ENCODE measurements at regions not wholly inside any gene's neighbourhood (a gene's known extent, or its start where the extent isn't known, plus 50 kb on each side); places are given as distances from the start of the nearest gene placed in this dataset.
"Not testable (repeated sequence)": the region's sequence is repeated elsewhere in the genome, so short reads cannot be mapped to it uniquely, and the experiment has no call there.

GRCh38 chr1:22331618-22332423 is 119.8 kb upstream of the ZBTB40 start:
- DNase-seq: no peak

DNA sequence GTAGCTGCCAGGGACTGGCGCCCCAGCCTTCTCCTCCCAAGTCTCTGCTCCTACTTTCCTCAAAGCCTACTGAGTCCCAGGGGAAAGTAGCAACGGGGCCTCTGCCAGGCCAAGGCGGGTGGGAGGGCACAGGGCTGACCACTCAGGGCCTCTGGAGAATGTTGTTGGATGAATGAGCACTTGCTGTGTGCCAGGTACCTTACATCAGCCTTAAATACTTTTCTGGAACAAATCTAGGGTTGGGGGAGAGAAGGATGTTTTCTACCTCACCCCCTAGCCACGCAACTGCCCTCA is 119.3 kb upstream of the ZBTB40 start:
- no peak for DNase-seq

GRCh38 chr1:22332795-22333499 is 118.7 kb upstream of the ZBTB40 start:
- no peak for DNase-seq

- DNase-seq: no peak
Observed at GRCh38 chr1:22333516-22334121, 118.0 kb upstream of the ZBTB40 start.

DNA sequence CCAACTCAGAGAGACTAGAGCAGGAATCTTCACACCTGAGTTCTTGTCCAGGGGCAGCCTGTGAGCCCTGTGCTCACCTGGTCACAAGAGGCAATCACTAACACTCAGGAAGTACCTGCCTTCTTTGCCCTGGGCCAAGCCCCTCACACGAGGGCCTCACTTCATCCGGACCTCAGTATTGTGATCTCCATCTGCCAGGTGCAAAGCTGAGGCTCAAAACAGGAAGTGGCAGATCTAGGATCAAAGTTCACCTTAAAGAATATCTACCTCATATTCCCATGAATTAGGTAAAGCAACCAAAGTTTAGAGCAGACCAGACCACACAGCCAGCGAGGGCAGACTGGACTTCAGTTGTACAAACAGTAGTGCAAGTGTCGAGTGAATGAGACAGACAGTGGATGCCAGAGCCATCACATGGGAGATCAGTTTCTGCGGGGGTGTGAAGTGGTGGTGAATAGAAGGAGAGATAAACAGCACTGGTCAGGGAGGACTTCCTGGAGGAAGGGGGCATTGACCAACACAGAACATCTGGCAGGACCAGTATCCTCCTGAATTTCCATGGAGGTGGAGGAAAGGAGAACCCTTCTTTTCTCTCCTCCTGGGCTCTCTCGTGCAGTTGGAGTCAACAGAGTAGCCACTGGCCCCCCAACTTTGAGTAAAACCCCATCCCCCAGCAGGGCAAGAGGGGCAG is 116.6 kb upstream of the ZBTB40 start:
- DNase-seq: no peak

- DNase-seq: not testable (repeated sequence)
Observed at GRCh38 chr1:22336274-22336673, 115.4 kb upstream of the ZBTB40 start.

- not testable (repeated sequence) for DNase-seq
Observed at GRCh38 chr1:22336696-22337545, 114.7 kb upstream of the ZBTB40 start.

- DNase-seq: no peak
Observed at GRCh38 chr1:22338071-22338765, 113.4 kb upstream of the ZBTB40 start.

DNA sequence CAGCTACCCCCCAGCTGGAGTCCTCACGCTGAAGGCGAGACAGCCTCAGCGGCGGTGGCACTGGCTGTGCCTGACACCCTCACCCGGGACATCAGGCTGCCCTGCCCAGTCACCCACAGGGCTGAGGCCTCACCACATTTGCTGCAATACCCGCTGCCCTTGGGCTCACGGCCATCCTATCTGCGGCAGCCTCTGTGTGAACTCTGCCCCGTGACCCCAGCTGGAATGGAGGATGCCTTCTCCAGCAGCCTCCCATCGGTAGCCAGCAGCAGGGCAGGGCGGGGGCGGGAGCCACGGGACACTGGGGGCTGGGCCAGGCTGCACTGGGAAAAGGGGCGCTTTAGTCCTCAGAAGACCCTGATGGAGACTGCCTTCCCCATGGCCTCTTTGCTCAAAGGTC is 112.4 kb upstream of the ZBTB40 start:
- no peak for DNase-seq

- DNase-seq: no peak
Observed at GRCh38 chr1:22340066-22340465, 111.6 kb upstream of the ZBTB40 start.

DNA sequence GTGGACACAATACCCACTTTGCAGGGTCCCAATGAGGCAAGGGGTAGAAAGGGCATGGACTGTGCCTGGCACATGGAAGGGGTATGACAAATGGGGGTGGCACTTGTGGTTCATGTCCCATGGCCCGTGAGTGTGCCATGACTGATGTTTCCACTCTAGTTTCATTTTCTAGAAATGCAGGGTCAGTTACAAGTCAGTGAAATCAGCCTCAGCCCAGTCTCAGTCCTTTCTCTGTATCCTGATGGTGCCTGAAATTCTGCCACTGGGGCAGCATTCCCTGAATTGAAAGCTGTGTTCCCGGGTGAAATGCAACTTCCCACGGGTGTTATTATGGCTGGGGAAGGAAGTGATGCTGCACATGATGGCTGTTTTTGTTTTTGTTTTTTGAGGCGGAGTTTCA is 110.8 kb upstream of the ZBTB40 start:
- DNase-seq: no peak

- peak in 3 of 51 donors; percentile 6 to 9 (median 7) for DNase-seq
Observed at GRCh38 chr1:22341791-22342605, 109.7 kb upstream of the ZBTB40 start.

DNA sequence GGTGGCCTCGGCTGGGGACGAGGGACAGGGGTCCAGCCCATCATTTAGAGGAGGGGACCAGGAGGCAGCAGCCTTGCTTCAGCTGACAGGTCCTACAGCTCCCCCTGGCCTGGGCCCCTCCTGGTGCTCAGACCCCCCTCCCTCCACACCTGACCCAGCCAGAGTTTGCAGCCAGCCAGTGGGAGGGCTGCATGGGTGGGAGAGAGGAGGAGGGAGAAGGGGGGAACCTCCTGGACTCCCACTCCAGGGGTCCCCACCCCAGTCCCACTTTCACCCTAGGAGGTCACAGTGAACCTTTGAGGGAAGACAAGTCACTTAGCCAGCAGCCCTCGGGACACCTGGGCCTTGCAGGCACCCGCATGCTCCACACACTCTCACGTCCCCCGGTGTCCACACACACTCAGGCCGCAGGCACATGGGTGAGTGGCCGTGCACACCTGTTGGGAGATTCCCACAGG is 108.9 kb upstream of the ZBTB40 start:
- DNase-seq: no peak

GRCh38 chr1:22343456-22344328 is 108.0 kb upstream of the ZBTB40 start:
- no peak for DNase-seq

- no peak for DNase-seq
Observed at GRCh38 chr1:22344329-22344630, 107.4 kb upstream of the ZBTB40 start.

GRCh38 chr1:22344851-22345560 is 106.6 kb upstream of the ZBTB40 start:
- DNase-seq: no peak

DNA sequence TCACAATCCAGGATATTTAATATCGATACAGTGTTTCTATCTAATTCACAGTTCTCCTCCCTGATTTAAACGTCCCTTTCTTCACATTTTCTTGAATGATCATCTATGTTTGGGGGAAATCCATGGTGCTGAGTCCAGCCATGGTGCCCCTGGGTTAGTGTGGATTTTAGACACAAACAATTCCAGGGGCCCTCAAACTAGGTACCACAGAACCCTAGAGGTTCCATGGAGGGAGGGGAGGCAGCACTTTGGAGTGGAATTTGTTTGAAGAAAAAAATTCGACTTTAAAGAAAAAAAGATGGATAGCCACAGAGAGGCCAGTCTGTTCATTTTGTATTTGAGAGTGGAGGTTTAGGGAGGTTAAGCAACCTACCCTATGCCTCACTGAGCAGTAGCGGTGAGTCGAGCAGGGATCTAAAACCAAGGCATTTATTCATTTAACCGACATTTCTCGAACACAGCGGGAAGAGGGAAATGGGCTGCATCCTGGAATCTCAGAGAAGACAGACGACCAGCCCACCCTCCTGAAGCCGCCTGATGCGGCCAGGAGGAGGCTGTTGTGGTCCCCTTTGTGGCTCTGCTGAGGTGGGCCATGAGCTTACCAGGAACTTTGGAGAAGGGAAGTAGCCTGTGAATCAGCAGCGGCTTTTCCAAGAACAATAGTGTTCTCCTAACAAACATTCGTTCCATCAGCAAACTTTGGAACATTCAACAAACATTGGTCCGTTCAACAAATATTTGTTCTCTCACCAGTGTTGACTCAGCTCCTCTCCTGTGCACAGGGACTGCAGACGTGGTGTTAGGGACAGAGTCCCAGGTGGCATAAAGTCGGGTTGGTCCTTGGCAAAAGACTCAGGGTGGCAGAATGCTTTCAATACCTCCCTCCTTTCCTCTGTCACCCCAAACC is 103.5 kb upstream of the ZBTB40 start:
- no peak for DNase-seq
